ENCODE measurements at regions not wholly inside any gene's neighbourhood (a gene's known extent, or its start where the extent isn't known, plus 50 kb on each side); places are given as distances from the start of the nearest gene placed in this dataset.

DNA sequence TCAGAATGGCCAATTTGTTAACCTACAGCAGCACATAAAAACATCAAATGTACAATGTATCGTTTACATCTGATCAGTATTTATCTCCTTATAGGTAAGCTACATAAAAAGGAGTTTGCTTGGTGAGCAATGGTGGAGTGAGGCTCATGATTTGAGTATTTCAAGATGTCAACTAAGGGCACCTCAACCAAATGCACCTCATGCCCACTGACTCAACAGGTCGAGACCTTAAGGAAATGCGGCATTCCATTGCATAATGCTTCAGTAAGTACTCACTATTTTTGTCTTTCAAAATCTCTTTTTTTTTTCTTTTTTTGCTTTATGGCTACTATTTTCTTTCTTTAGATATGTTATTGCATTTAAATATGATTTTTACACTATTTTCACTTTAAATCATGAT, 181.0 kb upstream of the TLL1 start:
- no peak overlapping the region for H3K27ac ChIP-seq (ENCODE audit: low read depth, low read length, poor library complexity, severe bottlenecking)
- H3K9me3 ChIP-seq (ENCODE audit: low read length): no peaks in the 10 kb centered on the region
- no peaks in the 10 kb centered on the region for H3K79me2 ChIP-seq (ENCODE audit: insufficient read depth, low read length)
- H3K36me3 ChIP-seq (ENCODE audit: insufficient read depth, low read length): no peaks in the 10 kb centered on the region
- no peak overlapping the region for H3K9ac ChIP-seq (ENCODE audit: low read length)
- no peak overlapping the region for H3K4me2 ChIP-seq (ENCODE audit: low read length)
- TF ChIP-seq EZH2 (IDR thresholded peaks at IDR 0.05; ENCODE audit: borderline replicate concordance, low read length): no peak
- TF ChIP-seq CTCF (IDR thresholded peaks at IDR 0.05; ENCODE audit: low read length): no peak
- H3K4me3 ChIP-seq (ENCODE audit: low read depth, low read length, poor library complexity, severe bottlenecking): no peak overlapping the region
- no peaks in the 10 kb centered on the region for H3K27me3 ChIP-seq (ENCODE audit: insufficient read depth, low read length)
- no peaks in the 10 kb centered on the region for H3K4me1 ChIP-seq (ENCODE audit: insufficient read depth, low read length, severe bottlenecking)
- H4K20me1 ChIP-seq (ENCODE audit: insufficient read depth, low read length): no peaks in the 10 kb centered on the region
- no peaks in the 10 kb centered on the region for H3K9me2 ChIP-seq (ENCODE audit: low read depth, low read length)
- H3F3A ChIP-seq (ENCODE audit: insufficient read depth, low read length): no peaks in the 10 kb centered on the region
- H2AFZ ChIP-seq (ENCODE audit: low read length): no peak overlapping the region

- no peaks in the 10 kb centered on the region for H3K79me2 ChIP-seq (ENCODE audit: insufficient read depth, low read length)
- H3K9ac ChIP-seq (ENCODE audit: low read length): no peak overlapping the region
- H2AFZ ChIP-seq (ENCODE audit: low read length): no peak overlapping the region
- no peaks in the 10 kb centered on the region for H3K4me1 ChIP-seq (ENCODE audit: insufficient read depth, low read length, severe bottlenecking)
- H4K20me1 ChIP-seq (ENCODE audit: insufficient read depth, low read length): no peaks in the 10 kb centered on the region
- no peaks in the 10 kb centered on the region for H3K36me3 ChIP-seq (ENCODE audit: insufficient read depth, low read length)
- no peak overlapping the region for H3K4me3 ChIP-seq (ENCODE audit: low read depth, low read length, poor library complexity, severe bottlenecking)
- no peak overlapping the region for H3K4me2 ChIP-seq (ENCODE audit: low read length)
- no peaks in the 10 kb centered on the region for H3K27me3 ChIP-seq (ENCODE audit: insufficient read depth, low read length)
- TF ChIP-seq EZH2 (IDR thresholded peaks at IDR 0.05; ENCODE audit: borderline replicate concordance, low read length) (no peak), CTCF (IDR thresholded peaks at IDR 0.05; ENCODE audit: low read length) (no peak)
- no peaks in the 10 kb centered on the region for H3K9me3 ChIP-seq (ENCODE audit: low read length)
- no peaks in the 10 kb centered on the region for H3F3A ChIP-seq (ENCODE audit: insufficient read depth, low read length)
- no peak overlapping the region for H3K27ac ChIP-seq (ENCODE audit: low read depth, low read length, poor library complexity, severe bottlenecking)
- H3K9me2 ChIP-seq (ENCODE audit: low read depth, low read length): no peaks in the 10 kb centered on the region
Measured at GRCh38 chr4:165698272-165698671, 174.8 kb upstream of the TLL1 start.

GRCh38 chr4:165699055-165699454, 174.0 kb upstream of the TLL1 start:
- Histone ChIP-seq H4K20me1 (ENCODE audit: insufficient read depth, low read length) (no peaks in the 10 kb centered on the region), H3K4me3 (ENCODE audit: low read depth, low read length, poor library complexity, severe bottlenecking) (no peak overlapping the region), H3K9ac (ENCODE audit: low read length) (no peak overlapping the region), H3K27me3 (ENCODE audit: insufficient read depth, low read length) (no peaks in the 10 kb centered on the region), H3K79me2 (ENCODE audit: insufficient read depth, low read length) (no peaks in the 10 kb centered on the region), H3K4me2 (ENCODE audit: low read length) (no peak overlapping the region), H3K9me2 (ENCODE audit: low read depth, low read length) (no peaks in the 10 kb centered on the region), H2AFZ (ENCODE audit: low read length) (no peak overlapping the region), H3K4me1 (ENCODE audit: insufficient read depth, low read length, severe bottlenecking) (no peaks in the 10 kb centered on the region), H3K9me3 (ENCODE audit: low read length) (no peaks in the 10 kb centered on the region), H3F3A (ENCODE audit: insufficient read depth, low read length) (no peaks in the 10 kb centered on the region), H3K27ac (ENCODE audit: low read depth, low read length, poor library complexity, severe bottlenecking) (no peak overlapping the region), H3K36me3 (ENCODE audit: insufficient read depth, low read length) (no peaks in the 10 kb centered on the region)
- TF ChIP-seq CTCF (IDR thresholded peaks at IDR 0.05; ENCODE audit: low read length) (no peak), EZH2 (IDR thresholded peaks at IDR 0.05; ENCODE audit: borderline replicate concordance, low read length) (no peak)
